ENCODE measurements at regions not wholly inside any gene's neighbourhood (a gene's known extent, or its start where the extent isn't known, plus 50 kb on each side); places are given as distances from the start of the nearest gene placed in this dataset.

DNA sequence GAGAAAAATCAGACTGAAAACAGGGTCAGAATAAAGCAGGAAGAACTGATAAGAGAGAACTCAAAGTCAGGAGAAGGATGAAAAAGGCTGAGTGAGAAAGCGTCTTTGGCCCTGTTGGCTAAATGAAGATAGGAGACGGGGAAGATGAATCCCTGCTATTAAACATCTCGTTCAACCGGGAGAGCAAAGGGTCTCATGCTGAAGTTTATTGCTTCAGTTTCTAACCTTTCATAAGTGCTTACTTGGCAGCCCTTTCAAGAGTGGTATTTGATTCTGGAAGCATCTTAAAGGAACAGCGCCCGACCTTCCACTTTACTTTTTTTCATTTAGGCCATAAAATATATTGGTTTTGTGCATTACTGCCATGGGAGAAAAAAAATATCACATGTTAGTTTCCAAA, 288.3 kb upstream of the RBFOX1 start:
- no peaks in the 10 kb centered on the region for H3K4me1 ChIP-seq (ENCODE audit: insufficient read depth, low read length)
- in situ Hi-C loops (cut with HindIII; ENCODE audit: extremely low pct_ligation_motif_present, low pct_unique_long_range_greater_than_20kb): no loop called here
- no peak overlapping the region for H3K4me2 ChIP-seq (ENCODE audit: low read depth, low read length)
- no peaks in the 10 kb centered on the region for H3K79me2 ChIP-seq (ENCODE audit: insufficient read depth, low read length)
- FAIRE-seq: no peak
- DNase-seq (ENCODE audit: low spot score): no peak
- no peak overlapping the region for H3K4me3 ChIP-seq (replicated peaks in 1 of 3; ENCODE audit: insufficient read depth in 1 of 3, low read depth in 2 of 3, low read length in 3 of 3)
- BruUV-seq (replicated peaks): no TSS peak
- H3K9me3 ChIP-seq (ENCODE audit: low read length): peaks cover 8% of the 10 kb centered on the region; the same call in 1 of the 2 replicates
- 63% methylated on average over 6 of the region's 6 CpGs for WGBS (ENCODE audit: low lambda C conversion rate)
- no peak overlapping the region for H3K9ac ChIP-seq (ENCODE audit: insufficient read depth, low read depth, low read length)
- no peak overlapping the region for H2AFZ ChIP-seq (ENCODE audit: low read length)
- POLR2A ChIA-PET: no interaction called here
- intact Hi-C loops (cut with micrococcal nuclease; ENCODE audit: unreplicated experiment): no loop called here
- CTCF ChIA-PET (ENCODE audit: low intra/inter-chr PET ratio, low total read pairs): no interaction called here
- TF ChIP-seq, protein P1, sequence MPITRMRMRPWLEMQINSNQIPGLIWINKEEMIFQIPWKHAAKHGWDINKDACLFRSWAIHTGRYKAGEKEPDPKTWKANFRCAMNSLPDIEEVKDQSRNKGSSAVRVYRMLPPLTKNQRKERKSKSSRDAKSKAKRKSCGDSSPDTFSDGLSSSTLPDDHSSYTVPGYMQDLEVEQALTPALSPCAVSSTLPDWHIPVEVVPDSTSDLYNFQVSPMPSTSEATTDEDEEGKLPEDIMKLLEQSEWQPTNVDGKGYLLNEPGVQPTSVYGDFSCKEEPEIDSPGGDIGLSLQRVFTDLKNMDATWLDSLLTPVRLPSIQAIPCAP (CRISPR knock-in tag; IDR thresholded peaks at IDR 0.05; ENCODE audit: low read depth): no peak
- TF ChIP-seq SYNCRIP (IDR thresholded peaks at IDR 0.05; ENCODE audit: insufficient read depth, low read depth, low read length): no peak
- TF ChIP-seq ZNF335 (CRISPR knock-in tag; IDR thresholded peaks at IDR 0.05): no peak
- no peak for TF ChIP-seq MED13 (CRISPR knock-in tag; IDR thresholded peaks at IDR 0.05)
- TF ChIP-seq JARID2 (CRISPR knock-in tag; IDR thresholded peaks at IDR 0.05; ENCODE audit: insufficient replicate concordance): no peak
- no peak for TF ChIP-seq ZNF441 (CRISPR knock-in tag; IDR thresholded peaks at IDR 0.05; ENCODE audit: borderline replicate concordance)
- TF ChIP-seq HMGA1 (CRISPR knock-in tag; conservative IDR thresholded peaks at IDR 0.05): no peak
- no peak for TF ChIP-seq ZNF549 (CRISPR knock-in tag; IDR thresholded peaks at IDR 0.05)
- TF ChIP-seq PRMT3 (CRISPR knock-in tag; IDR thresholded peaks at IDR 0.05; ENCODE audit: borderline replicate concordance, low read depth): no peak
- no peak for TF ChIP-seq ZNF383 (CRISPR knock-in tag; IDR thresholded peaks at IDR 0.05; ENCODE audit: borderline replicate concordance)
- no peak for ATAC-seq
- H4K20me1 ChIP-seq (ENCODE audit: insufficient read depth, low read length): no peaks in the 10 kb centered on the region
- H3K27me3 ChIP-seq (ENCODE audit: control insufficient read depth in 1 of 2, insufficient read depth in 2 of 2, low read length in 2 of 2): no peaks in the 10 kb centered on the region
- no peak overlapping the region for H3K27ac ChIP-seq (ENCODE audit: extremely low read length, insufficient read depth, low read length)
- no peaks in the 10 kb centered on the region for H3K36me3 ChIP-seq (replicated peaks in 1 of 2; ENCODE audit: control insufficient read depth in 1 of 2, insufficient read depth in 2 of 2, low read length in 2 of 2)

Data from HepG2 (cell line).